ENCODE measurements at regions not wholly inside any gene's neighbourhood (a gene's known extent, or its start where the extent isn't known, plus 50 kb on each side); places are given as distances from the start of the nearest gene placed in this dataset.

GRCh38 chr7:340979-341694, 51.2 kb downstream of the FOXL3 start:
- DNase-seq (ENCODE audit: low spot score): no peak

GRCh38 chr7:341841-342638, 52.1 kb downstream of the FOXL3 start:
- no peak for DNase-seq (ENCODE audit: low spot score)

DNA sequence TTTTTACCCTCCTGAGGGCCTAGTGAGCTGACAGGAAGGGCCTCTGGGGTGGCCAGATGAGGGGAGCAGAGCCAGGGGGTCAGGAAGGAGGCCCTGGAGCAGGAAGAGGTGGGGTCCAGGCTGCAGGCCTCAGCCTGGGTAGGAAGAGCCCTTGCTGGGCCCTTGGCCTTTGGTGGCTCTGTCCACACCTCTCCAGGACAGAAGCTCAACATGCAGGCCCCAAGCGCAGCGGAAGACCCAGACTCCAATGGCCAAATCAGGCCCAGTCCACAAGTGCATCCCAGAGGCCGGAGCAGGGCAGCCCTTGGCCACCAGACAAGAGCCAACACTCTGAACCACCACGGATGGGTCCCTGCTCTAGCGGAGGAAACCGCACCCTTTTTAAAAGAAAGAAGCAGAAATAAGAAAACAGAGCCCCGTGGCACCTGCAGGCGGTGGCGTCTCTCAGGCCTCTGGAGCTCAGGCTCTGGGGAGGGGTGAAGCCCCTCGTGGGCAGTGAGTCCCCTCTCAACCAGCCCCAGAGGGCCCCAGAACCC, 52.8 kb downstream of the FOXL3 start:
- no peak for DNase-seq (ENCODE audit: low spot score)

DNA sequence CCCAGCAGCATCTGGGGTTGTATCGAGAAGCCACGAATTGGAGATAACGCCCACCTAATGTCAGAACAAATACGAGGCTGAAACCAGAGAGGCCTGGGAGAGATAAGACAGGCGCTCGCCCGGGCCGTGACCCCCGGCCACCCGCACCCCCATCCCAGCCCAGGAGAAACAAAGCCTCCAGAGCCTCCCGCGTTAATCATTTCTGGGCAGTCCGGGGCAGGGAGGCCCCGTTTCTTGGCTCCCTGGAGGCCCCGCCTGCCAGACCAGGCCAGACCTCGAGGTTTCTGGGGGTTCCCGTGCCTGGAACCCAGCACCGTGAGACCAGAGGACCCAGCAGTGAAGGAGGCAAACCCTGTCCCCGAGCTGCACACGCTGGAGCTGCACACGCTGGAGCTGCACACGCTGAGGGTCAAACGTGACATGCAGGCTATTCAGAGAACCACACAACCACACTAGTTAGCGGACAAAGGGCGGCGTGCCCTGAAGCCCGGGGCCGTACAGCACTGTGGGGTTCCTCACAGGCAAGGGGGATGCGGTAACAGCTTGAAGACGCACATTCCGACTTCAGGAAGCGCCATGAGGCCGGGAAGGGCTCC, 53.4 kb downstream of the FOXL3 start:
- DNase-seq (ENCODE audit: low spot score): no peak

GRCh38 chr7:343864-344607, 54.1 kb downstream of the FOXL3 start:
- no peak for DNase-seq (ENCODE audit: low spot score)

GRCh38 chr7:344608-344994, 54.6 kb downstream of the FOXL3 start:
- no peak for DNase-seq (ENCODE audit: low spot score)

DNA sequence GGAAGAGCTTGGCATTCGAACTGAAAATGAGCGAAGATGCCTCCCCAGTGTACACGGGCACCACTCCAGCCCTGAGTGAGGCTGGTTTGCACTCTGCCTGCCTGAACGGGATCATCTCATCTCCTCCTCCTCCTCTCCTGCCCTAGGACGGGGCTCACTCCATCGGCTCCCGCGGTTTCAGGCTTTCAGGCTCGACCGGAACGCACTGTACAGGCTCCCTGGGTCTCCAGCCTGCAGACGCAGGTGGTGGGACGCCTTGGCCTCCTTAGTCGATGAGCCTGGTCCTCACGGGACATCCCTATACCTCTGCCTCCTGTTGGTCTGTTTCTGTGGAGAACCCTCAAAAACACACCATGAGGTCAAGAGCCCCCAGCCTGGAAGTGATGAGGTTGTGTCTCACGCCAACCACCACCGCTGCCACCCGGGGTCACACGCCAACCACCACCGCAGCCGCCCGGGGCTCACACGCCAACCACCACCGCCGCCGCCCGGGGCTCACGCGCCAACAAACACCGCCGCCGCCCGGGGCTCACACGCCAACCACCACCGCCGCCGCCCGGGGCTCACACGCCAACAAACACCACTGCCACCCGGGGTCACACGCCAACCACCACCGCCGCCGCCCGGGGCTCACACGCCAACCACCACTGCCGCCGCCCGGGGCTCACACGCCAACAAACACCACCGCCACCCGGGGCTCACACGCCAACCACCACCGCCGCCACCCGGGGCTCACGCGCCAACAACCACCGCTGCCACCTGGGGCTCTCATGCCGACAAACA, 56.3 kb downstream of the FOXL3 start:
- DNase-seq (ENCODE audit: low spot score): no peak

GRCh38 chr7:347001-347590, 57.1 kb downstream of the FOXL3 start:
- no peak for DNase-seq (ENCODE audit: low spot score)

- DNase-seq (ENCODE audit: low spot score): no peak
Observed at GRCh38 chr7:347644-348479, 57.9 kb downstream of the FOXL3 start.

- no peak for DNase-seq (ENCODE audit: low spot score)
Observed at GRCh38 chr7:348480-348844, 58.5 kb downstream of the FOXL3 start.

DNA sequence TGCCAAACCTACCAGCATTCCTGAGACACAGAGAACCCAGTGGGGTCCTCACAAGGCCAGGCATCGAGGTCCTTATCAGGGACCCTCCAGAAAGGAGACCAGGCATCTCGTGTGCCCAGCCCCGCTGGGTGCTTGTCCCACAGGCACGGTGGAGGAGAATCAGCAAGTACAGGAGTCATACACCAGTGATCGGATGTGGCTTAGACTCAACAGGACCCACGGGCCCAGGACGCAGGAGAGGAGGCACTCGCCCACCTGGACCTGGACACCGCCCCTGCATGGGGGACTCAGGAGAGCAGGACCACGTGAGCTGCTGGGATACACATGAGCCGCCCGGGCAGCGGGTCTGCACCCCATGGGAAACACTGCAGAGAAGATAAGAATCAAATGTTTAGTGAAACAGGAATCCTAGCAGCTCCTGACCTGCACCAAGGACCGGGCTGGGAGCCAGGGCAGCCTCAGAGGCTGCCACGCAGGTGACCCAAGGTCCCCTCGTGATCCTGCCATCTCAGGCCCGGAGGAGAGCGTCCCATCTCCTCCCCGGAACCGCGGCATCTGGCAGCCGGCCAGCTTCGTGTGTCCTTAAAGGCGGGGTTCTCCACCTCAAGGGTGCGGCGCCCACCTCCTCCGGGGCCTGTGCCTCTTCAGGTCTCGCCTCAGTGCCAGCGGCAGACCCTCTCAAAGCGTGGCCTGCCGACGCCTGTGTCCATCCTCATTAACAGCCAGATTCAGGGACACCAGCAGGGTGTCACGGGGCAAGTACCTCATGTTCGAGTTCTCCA, 59.2 kb downstream of the FOXL3 start:
- no peak for DNase-seq (ENCODE audit: low spot score)

DNA sequence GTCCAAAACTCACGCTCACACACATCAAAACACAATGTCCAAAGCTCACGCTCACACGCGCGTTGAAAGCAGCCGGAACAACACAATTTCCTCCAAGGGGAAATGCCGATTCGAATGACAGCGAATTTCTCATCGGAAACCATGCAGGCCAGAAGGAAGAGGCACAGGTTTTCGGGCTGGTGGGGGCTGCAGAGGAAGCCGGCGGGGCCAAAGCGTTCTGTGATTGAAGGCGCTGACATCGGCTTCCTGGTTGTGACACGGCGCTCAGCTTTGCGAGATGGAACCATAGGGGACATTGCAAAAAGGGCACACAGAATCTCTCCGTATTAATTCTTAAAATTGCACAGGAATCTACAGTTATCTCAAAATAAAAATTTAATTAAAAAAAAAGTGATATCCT, 61.3 kb downstream of the FOXL3 start:
- DNase-seq (ENCODE audit: low spot score): no peak

GRCh38 chr7:351681-352480, 61.9 kb downstream of the FOXL3 start:
- DNase-seq (ENCODE audit: low spot score): no peak

DNA sequence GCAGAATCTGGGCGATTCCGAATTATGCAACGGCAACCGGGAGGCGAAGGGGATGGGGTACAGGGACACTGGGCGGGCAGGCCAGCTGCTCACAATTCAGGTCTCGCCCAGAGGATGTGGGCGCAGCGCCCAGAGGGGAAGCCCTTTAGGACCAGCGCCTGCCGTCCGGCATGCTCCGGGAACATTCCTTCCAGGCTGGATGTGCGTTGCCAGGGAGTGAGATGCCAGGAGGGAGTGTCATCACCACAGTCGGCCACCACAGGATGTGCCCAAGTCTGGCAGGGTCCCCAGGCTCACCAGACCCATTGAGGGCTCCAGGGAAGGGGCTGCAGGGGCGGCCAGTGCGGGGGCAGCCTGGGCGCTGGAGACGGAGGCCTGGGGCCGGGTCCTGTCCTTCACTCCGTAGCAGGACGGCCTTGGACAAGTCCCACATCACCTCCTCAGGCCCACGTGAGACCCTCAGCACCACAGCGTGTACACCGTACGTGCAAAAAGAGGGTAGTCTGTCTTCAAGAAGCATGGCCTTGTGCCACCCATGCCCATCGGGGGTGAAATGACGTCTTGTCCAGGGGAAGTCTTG, 63.9 kb downstream of the FOXL3 start:
- DNase-seq (ENCODE audit: low spot score): no peak

GRCh38 chr7:354597-355470, 64.9 kb downstream of the FOXL3 start:
- no peak for DNase-seq (ENCODE audit: low spot score)

- no peak for DNase-seq (ENCODE audit: low spot score)
Observed at GRCh38 chr7:355568-355967, 65.6 kb downstream of the FOXL3 start.

DNA sequence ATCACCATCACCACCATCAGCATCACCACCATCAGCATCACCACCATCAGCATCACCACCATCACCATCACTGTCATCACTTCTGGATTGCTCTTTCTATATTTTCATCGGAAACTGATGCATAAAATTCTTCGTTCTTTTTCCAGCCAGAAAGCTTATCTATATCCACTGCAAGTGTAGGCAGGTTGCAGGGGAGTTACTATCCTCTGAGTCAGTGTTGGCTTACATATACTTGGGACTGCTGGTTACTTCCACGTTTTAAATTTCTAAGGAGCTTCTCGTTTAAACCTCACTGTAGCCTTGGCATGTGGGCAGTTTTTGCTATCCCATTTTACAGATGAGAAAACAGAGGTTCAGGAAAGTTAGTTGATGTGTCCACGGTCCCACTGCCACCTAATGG, 66.1 kb downstream of the FOXL3 start:
- no peak for DNase-seq (ENCODE audit: low spot score)

Measured in NAMALWA (cell line).